A549 (cell line): ENCODE measurements at regions not wholly inside any gene's neighbourhood (a gene's known extent, or its start where the extent isn't known, plus 50 kb on each side); places are given as distances from the start of the nearest gene placed in this dataset.

Source experiments
- ATAC-seq, 2 experiments: fragments of 200-7000 bp in 1 of 2; fragments of >200 bp in 1 of 2; cut with Nextera tagmentation in 1 of 2; cut with Tn5 transposase in 1 of 2; 3 replicates each; pipeline versions ENCODE4 v1.8.0 to v1.9.1; 2018 to 2020; ENCODE audit warnings: mild to moderate bottlenecking in 1 of 2, moderate library complexity in 1 of 2
- CTCF ChIA-PET: fragments of 300-600 bp; sonication (Branson Sonifier 250); formaldehyde crosslinking; extraction: SDS; loops from one replicate; lab custom pipeline; 2021; ENCODE audit warnings: antibody characterized with exemption, inconsistent platforms; lab: Yijun Ruan, JAX
- POLR2A ChIA-PET: fragments of 350-600 bp; formaldehyde crosslinking; extraction: SDS; loops from one replicate; lab custom pipeline; 2021; ENCODE audit warnings: antibody characterized with exemption, inconsistent platforms; lab: Yijun Ruan, JAX
- DNase-seq, 2 experiments: peaks; one replicate each; pipeline versions ENCODE4 v3.0.0 to v3.0.0-alpha.2; 2011 to 2016; ENCODE audit warnings: low read depth in 1 of 2, low spot score in 1 of 2
- FAIRE-seq: peaks from 2 replicates; lab custom pipeline; 2011; peaks lifted over from hg19 to GRCh38; lab: Jason Lieb, UNC
- H3K27ac ChIP-seq, 2 experiments: fragments of >200 bp; sonication (Bioruptor Twin); formaldehyde crosslinking; 3 replicates each; pipeline ENCODE4 v1.5.1; 2016 to 2017
- H3K4me1 ChIP-seq: fragments of >200 bp; sonication (Bioruptor Twin); formaldehyde crosslinking; 3 replicates; pipeline ENCODE4 v1.6.1; 2016
- H3K4me2 ChIP-seq: fragments of >200 bp; sonication (Bioruptor Twin); formaldehyde crosslinking; 3 replicates; pipeline ENCODE4 v1.6.1; 2016
- H3K4me3 ChIP-seq: fragments of >200 bp; sonication (Bioruptor Twin); formaldehyde crosslinking; 3 replicates; pipeline ENCODE4 v1.5.1; 2016
- H3K9me3 ChIP-seq: fragments of >200 bp; sonication (Bioruptor Twin); formaldehyde crosslinking; 3 replicates; pipeline ENCODE4 v1.6.1; 2016
- BHLHE40 ChIP-seq: IDR thresholded peaks from 2 replicates; pipeline ENCODE4 v1.6.1; 2012; ENCODE audit warnings: low read depth, low read length, inconsistent platforms
- CBX2 ChIP-seq: fragments of 200-600 bp; sonication (generic); IDR thresholded peaks from 2 replicates; pipeline ENCODE4 v1.6.1; 2016; ENCODE audit warnings: low read depth, mild to moderate bottlenecking, borderline replicate concordance
- EHF ChIP-seq: fragments of 250-450 bp; sonication (Bioruptor Pico); IDR thresholded peaks from 2 replicates; pipeline ENCODE4 v1.5.0; 2020; ENCODE audit warnings: mild to moderate bottlenecking
- EHMT2 ChIP-seq: fragments of 200-600 bp; sonication (generic); IDR thresholded peaks from 2 replicates; pipeline ENCODE4 v1.6.1; 2016; ENCODE audit warnings: antibody characterized with exemption, low read depth, mild to moderate bottlenecking, moderate library complexity
- EP300 ChIP-seq, 2 experiments: fragments of >200 bp; sonication (Bioruptor Twin); formaldehyde crosslinking; IDR thresholded peaks; 2 replicates in 1 of 2; 3 replicates in 1 of 2; pipeline ENCODE4 v1.6.1; 2016 to 2017
- FOSB ChIP-seq: fragments of 250-450 bp; sonication (Bioruptor Pico); IDR thresholded peaks from 2 replicates; pipeline ENCODE4 v1.5.0; 2020; ENCODE audit warnings: mild to moderate bottlenecking, moderate library complexity
- FOSL2 ChIP-seq, 2 experiments: fragments of 450-650 bp in 1 of 2; fragments of >200 bp in 1 of 2; sonication (Bioruptor Twin) in 1 of 2; formaldehyde crosslinking; IDR thresholded peaks; 2 replicates each; pipeline versions ENCODE4 v1.5.0 to v1.6.1; 2016 to 2020; ENCODE audit warnings: mild to moderate bottlenecking in 1 of 2, moderate library complexity in 1 of 2
- FOXS1 ChIP-seq: fragments of 250-450 bp; sonication (Bioruptor Pico); IDR thresholded peaks from 2 replicates; pipeline ENCODE4 v1.5.0; 2020; ENCODE audit warnings: mild to moderate bottlenecking, moderate library complexity
- GATA3 ChIP-seq: IDR thresholded peaks from 2 replicates; pipeline ENCODE4 v1.6.1; 2012; ENCODE audit warnings: borderline replicate concordance
- HOXA7 ChIP-seq: fragments of 250-450 bp; sonication (Bioruptor Pico); IDR thresholded peaks from 2 replicates; pipeline ENCODE4 v1.5.0; 2020; ENCODE audit warnings: mild to moderate bottlenecking, moderate library complexity
- HOXB13 ChIP-seq: fragments of 250-450 bp; sonication (Bioruptor Pico); IDR thresholded peaks from 2 replicates; pipeline ENCODE4 v1.5.0; 2020; ENCODE audit warnings: low read depth, mild to moderate bottlenecking, moderate library complexity
- JUN ChIP-seq, 2 experiments: fragments of >200 bp; sonication (Bioruptor Twin); formaldehyde crosslinking; IDR thresholded peaks; 2 replicates in 1 of 2; 3 replicates in 1 of 2; pipeline ENCODE4 v1.6.1; 2016 to 2017
- JUNB ChIP-seq: fragments of >200 bp; sonication (Bioruptor Twin); formaldehyde crosslinking; IDR thresholded peaks from 2 replicates; pipeline ENCODE4 v1.6.1; 2016
- MAFK ChIP-seq: fragments of 450-650 bp; IDR thresholded peaks from 2 replicates; pipeline ENCODE4 v1.6.1; 2014; ENCODE audit not compliant: partially characterized antibody
- MAZ ChIP-seq: fragments of 150-350 bp; IDR thresholded peaks from 2 replicates; pipeline ENCODE4 v1.6.1; 2014; ENCODE audit warnings: antibody characterized with exemption, low read depth, low read length, borderline replicate concordance
- PHF8 ChIP-seq: fragments of 200-600 bp; sonication (generic); IDR thresholded peaks from 2 replicates; pipeline ENCODE4 v1.6.1; 2016; ENCODE audit warnings: low read depth, mild to moderate bottlenecking, antibody characterized with exemption, moderate library complexity, borderline replicate concordance
- POLR2AphosphoS2 ChIP-seq: conservative IDR thresholded peaks from 2 replicates; pipeline ENCODE4 v1.6.1; 2012; ENCODE audit warnings: low read length, improper control_type of control experiment, inconsistent platforms
- RCOR1 ChIP-seq: fragments of 150-350 bp; IDR thresholded peaks from 2 replicates; pipeline ENCODE4 v1.6.1; 2014; ENCODE audit warnings: antibody characterized with exemption, low read length, low read depth
- RFX5 ChIP-seq: fragments of 450-650 bp; IDR thresholded peaks from 2 replicates; pipeline ENCODE4 v1.7.1; 2014; ENCODE audit warnings: antibody characterized with exemption, mild to moderate bottlenecking, moderate library complexity
- RNF2 ChIP-seq: fragments of 200-600 bp; sonication (generic); IDR thresholded peaks from 2 replicates; pipeline ENCODE4 v1.6.1; 2016; ENCODE audit warnings: low read depth, mild to moderate bottlenecking, antibody characterized with exemption, moderate library complexity, borderline replicate concordance
- ZC3H11A ChIP-seq: fragments of 450-650 bp; IDR thresholded peaks from 2 replicates; pipeline ENCODE4 v1.6.1; 2014; ENCODE audit warnings: antibody characterized with exemption, mild to moderate bottlenecking
- WGBS: methylation state at CpG from one replicate; pipeline ENCODE4 v1.1.6; 2017; ENCODE audit errors: missing lambda C conversion rate; 5-methylcytosine and 5-hydroxymethylcytosine counted together
- TF ChIP-seq, protein P1 (sequence below): fragments of 250-450 bp; sonication (Bioruptor Pico); IDR thresholded peaks from 2 replicates; pipeline ENCODE4 v1.5.0; 2021; ENCODE audit warnings: mild to moderate bottlenecking, moderate library complexity, borderline replicate concordance
- TF ChIP-seq, protein P2 (sequence below): fragments of >200 bp; sonication (Bioruptor Twin); formaldehyde crosslinking; IDR thresholded peaks from 3 replicates; pipeline ENCODE4 v1.5.1; 2016
- TF ChIP-seq, protein P3 (sequence below): fragments of 250-450 bp; sonication (Bioruptor Pico); IDR thresholded peaks from 2 replicates; pipeline ENCODE4 v1.5.0; 2020; ENCODE audit warnings: low read depth, mild to moderate bottlenecking, moderate library complexity
- TF ChIP-seq, protein P4 (sequence below): fragments of >200 bp; sonication (Bioruptor Twin); formaldehyde crosslinking; IDR thresholded peaks from 2 replicates; pipeline ENCODE4 v1.6.1; 2016
- TF ChIP-seq, protein P5 (sequence below): IDR thresholded peaks from 2 replicates; pipeline ENCODE4 v1.6.1; 2012; ENCODE audit warnings: low read depth, borderline replicate concordance

DNA sequence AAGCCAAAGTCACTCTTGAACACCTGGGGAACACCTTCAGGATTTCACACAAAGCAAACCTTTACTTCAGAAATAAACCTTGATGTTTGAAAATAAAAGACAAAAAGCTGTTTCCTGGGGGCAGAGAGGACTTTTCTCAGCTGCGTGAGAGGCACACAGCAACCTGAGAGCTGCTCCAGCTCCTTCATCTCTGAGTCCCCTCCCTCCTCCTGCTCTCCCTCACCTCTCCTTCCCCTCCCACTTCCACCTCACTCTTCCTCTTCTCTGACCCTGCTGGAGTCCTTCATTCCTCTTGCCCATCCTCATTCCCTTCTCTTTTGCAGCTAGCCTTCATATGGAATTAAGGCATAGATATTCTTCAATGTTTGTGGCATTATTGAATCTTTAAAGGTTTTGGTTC, 208.4 kb downstream of the OMA1 start:
- DNase-seq: no peak
- no peak for TF ChIP-seq EP300 (IDR thresholded peaks at IDR 0.05)
- no peak for TF ChIP-seq RFX5
- TF ChIP-seq, protein P1, sequence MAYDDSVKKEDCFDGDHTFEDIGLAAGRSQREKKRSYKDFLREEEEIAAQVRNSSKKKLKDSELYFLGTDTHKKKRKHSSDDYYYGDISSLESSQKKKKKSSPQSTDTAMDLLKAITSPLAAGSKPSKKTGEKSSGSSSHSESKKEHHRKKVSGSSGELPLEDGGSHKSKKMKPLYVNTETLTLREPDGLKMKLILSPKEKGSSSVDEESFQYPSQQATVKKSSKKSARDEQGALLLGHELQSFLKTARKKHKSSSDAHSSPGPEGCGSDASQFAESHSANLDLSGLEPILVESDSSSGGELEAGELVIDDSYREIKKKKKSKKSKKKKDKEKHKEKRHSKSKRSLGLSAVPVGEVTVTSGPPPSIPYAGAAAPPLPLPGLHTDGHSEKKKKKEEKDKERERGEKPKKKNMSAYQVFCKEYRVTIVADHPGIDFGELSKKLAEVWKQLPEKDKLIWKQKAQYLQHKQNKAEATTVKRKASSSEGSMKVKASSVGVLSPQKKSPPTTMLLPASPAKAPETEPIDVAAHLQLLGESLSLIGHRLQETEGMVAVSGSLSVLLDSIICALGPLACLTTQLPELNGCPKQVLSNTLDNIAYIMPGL (CRISPR knock-in tag): no peak
- TF ChIP-seq, protein P2, sequence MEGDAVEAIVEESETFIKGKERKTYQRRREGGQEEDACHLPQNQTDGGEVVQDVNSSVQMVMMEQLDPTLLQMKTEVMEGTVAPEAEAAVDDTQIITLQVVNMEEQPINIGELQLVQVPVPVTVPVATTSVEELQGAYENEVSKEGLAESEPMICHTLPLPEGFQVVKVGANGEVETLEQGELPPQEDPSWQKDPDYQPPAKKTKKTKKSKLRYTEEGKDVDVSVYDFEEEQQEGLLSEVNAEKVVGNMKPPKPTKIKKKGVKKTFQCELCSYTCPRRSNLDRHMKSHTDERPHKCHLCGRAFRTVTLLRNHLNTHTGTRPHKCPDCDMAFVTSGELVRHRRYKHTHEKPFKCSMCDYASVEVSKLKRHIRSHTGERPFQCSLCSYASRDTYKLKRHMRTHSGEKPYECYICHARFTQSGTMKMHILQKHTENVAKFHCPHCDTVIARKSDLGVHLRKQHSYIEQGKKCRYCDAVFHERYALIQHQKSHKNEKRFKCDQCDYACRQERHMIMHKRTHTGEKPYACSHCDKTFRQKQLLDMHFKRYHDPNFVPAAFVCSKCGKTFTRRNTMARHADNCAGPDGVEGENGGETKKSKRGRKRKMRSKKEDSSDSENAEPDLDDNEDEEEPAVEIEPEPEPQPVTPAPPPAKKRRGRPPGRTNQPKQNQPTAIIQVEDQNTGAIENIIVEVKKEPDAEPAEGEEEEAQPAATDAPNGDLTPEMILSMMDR: no peak
- no peak for TF ChIP-seq RNF2
- TF ChIP-seq EHMT2: no peak
- no peak for TF ChIP-seq FOSB
- TF ChIP-seq HOXA7 (CRISPR knock-in tag): no peak
- no peak for TF ChIP-seq GATA3
- no peak for TF ChIP-seq CBX2
- no peak for TF ChIP-seq POLR2AphosphoS2
- TF ChIP-seq, protein P3, sequence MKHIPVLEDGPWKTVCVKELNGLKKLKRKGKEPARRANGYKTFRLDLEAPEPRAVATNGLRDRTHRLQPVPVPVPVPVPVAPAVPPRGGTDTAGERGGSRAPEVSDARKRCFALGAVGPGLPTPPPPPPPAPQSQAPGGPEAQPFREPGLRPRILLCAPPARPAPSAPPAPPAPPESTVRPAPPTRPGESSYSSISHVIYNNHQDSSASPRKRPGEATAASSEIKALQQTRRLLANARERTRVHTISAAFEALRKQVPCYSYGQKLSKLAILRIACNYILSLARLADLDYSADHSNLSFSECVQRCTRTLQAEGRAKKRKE (CRISPR knock-in tag): no peak
- no peak for TF ChIP-seq FOSL2 (IDR thresholded peaks at IDR 0.05)
- TF ChIP-seq FOSL2 (CRISPR knock-in tag; IDR thresholded peaks at IDR 0.05): no peak
- no peak for TF ChIP-seq EHF (CRISPR knock-in tag)
- TF ChIP-seq ZC3H11A: no peak
- TF ChIP-seq PHF8: no peak
- no peak for TF ChIP-seq FOXS1 (CRISPR knock-in tag)
- Histone ChIP-seq H3K9me3 (no peaks in the 10 kb centered on the region), H3K4me1 (no peaks in the 10 kb centered on the region), H3K4me3 (no peak overlapping the region), H3K4me2 (no peak overlapping the region), H3K27ac (no peak overlapping the region)
- CTCF ChIA-PET: no interaction called here
- FAIRE-seq: no peak
- POLR2A ChIA-PET: no interaction called here
- no peak for ATAC-seq
- 48% methylated on average over 1 of the region's 1 CpG for WGBS

DNA sequence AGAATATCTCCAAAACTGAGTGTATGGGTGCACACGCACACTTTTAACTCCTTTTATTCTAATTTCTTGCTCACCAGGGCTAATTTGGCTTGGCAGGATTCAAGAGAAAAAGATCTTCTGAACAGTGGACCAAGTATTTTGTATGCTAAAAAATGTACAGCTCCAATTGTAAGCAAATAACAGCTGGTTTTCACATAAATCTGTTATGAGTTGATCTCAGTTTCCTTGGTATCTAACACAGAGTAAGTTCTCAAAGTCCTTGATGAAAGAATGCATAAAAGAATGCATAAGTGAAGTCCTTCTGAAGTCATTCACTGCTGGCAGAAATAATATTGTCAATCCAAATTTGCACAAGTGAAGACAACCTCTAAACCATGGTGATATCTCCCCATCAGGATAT, 213.0 kb downstream of the OMA1 start:
- ChIA-PET POLR2A (no interaction called here), CTCF (no interaction called here)
- no peak for FAIRE-seq

More for the DNA sequence above, 213.0 kb downstream of the OMA1 start:
- no peak overlapping the region for H3K27ac ChIP-seq
- ATAC-seq (no peak), DNase-seq (no peak)
- no peak overlapping the region for H3K4me2 ChIP-seq
- TF ChIP-seq, protein P2: no peak
- TF ChIP-seq, protein P4, sequence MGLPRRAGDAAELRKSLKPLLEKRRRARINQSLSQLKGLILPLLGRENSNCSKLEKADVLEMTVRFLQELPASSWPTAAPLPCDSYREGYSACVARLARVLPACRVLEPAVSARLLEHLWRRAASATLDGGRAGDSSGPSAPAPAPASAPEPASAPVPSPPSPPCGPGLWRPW: no peak
- TF ChIP-seq JUN (IDR thresholded peaks at IDR 0.05) (no peak), POLR2AphosphoS2 (no peak), MAFK (no peak), RCOR1 (no peak), BHLHE40 (no peak), FOSB (no peak), EP300 (IDR thresholded peaks at IDR 0.05) (no peak), JUNB (no peak), HOXB13 (CRISPR knock-in tag) (no peak), MAZ (no peak)
- TF ChIP-seq, protein P5, sequence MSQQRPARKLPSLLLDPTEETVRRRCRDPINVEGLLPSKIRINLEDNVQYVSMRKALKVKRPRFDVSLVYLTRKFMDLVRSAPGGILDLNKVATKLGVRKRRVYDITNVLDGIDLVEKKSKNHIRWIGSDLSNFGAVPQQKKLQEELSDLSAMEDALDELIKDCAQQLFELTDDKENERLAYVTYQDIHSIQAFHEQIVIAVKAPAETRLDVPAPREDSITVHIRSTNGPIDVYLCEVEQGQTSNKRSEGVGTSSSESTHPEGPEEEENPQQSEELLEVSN: no peak
- no peaks in the 10 kb centered on the region for H3K9me3 ChIP-seq
- WGBS: 52% methylated on average over 1 of the region's 1 CpG
- no peaks in the 10 kb centered on the region for H3K4me1 ChIP-seq
- no peak overlapping the region for H3K4me3 ChIP-seq
